Lower leg skin (tissue), 4 donors: ENCODE measurements at regions not wholly inside any gene's neighbourhood (a gene's known extent, or its start where the extent isn't known, plus 50 kb on each side); places are given as distances from the start of the nearest gene placed in this dataset.

Experiments
- DNase-seq, 2 donors: peaks; one replicate each; pipeline ENCODE4 v3.0.0-alpha.2; 2019; ENCODE audit warnings: low spot score in 2 of 2
- H3K4me3 ChIP-seq: fragments of 200-600 bp; sonication (generic); 2 replicates; pipeline ENCODE4 v1.5.1; 2017; ENCODE audit warnings: mild to moderate bottlenecking, low read depth; ENCODE audit not compliant: poor library complexity, severe bottlenecking
- CTCF ChIP-seq, 3 donors: fragments of 450-650 bp; IDR thresholded peaks; one replicate each; pipeline ENCODE4 v1.5.1; 2016; ENCODE audit warnings: antibody characterized with exemption in 3 of 3, mild to moderate bottlenecking in 3 of 3, moderate library complexity in 2 of 3
- POLR2A ChIP-seq, 2 donors: fragments of 450-650 bp; IDR thresholded peaks; one replicate each; pipeline ENCODE4 v1.6.1; 2016 to 2017; ENCODE audit warnings: antibody characterized with exemption in 2 of 2, mild to moderate bottlenecking in 1 of 2, moderate library complexity in 1 of 2
- WGBS, 2 donors: methylation state at CpG; one replicate each; pipeline ENCODE4 v1.1.5; 2018; 5-methylcytosine and 5-hydroxymethylcytosine counted together
- intact Hi-C: fragments of 100-400 bp; cut with DNase I; formaldehyde crosslinking; loops from one replicate; pipeline ENCODE4 v1.15.0; 2023; ENCODE audit warnings: low total_unique reads

DNA sequence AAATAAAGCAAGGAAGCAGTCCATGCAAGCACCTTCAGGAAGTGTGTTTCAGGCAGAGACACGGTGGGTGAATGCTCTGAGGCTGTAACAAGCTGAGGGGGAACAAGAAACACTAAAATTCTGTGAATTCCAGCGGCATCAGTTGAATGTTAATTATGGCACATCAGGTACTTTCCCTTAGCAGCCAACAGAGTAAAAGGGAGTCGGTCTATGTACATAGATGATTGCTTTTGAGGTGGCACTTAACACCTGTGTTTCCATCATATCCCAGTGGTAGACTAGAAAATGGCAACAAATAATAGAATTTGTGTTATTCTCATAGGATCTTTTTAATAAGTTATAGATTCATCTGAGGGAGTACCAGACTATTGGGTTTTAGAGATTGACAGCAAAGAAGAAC, 481.0 kb upstream of the KLF6 start:
- no peak for TF ChIP-seq POLR2A (IDR thresholded peaks at IDR 0.05)
- DNase-seq = no peak
- H3K4me3 ChIP-seq = no peak overlapping the region
- WGBS, 2 donors = 77 to 80% methylated on average over 3 of the region's 3 CpGs
- intact Hi-C loops = no loop called here

DNA sequence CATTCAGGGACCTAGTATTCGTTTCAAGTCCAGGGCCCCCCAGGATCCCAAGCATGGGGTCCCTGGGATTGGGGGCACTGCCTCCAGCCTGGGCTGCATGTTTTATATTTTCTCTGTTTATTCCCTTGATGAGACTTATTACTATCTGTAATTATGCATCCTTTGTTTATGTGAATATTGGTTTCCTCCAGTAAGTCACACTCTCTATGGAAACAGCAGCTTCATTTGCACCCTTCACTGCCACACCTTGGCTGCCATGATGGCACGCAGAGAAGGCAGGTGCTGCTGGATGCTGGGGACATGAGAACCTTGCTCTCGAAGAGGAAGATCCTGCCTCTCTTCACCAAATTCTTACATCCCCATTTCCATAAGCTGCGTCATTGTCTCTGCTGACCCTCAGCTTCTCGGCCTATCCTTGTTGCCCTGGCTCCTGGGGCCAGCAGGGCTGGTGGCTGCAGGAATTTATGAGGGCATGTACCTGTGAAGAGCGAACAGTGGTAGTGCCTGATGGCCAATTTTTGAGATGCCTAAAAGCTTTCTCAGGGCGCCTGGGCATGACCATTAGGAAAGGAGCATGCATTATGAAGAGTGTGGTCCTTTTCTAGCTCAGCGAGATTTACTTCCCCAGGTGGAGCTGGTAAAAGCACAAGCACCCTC, 479.3 kb upstream of the KLF6 start:
- no peak for TF ChIP-seq CTCF (IDR thresholded peaks at IDR 0.05)
- TF ChIP-seq POLR2A (IDR thresholded peaks at IDR 0.05) = no peak
- H3K4me3 ChIP-seq = no peak overlapping the region
- intact Hi-C loops = no loop called here
- no peak for DNase-seq
- 65 to 74% methylated on average over 8 of the region's 8 CpGs for WGBS, 2 donors

- no peak overlapping the region for H3K4me3 ChIP-seq
- TF ChIP-seq POLR2A (IDR thresholded peaks at IDR 0.05) (no peak), CTCF (IDR thresholded peaks at IDR 0.05) (no peak)
- intact Hi-C loops = no loop called here
- no peak for DNase-seq
- WGBS, 2 donors = 63 to 75% methylated on average over 2 to 3 of the region's 3 CpGs
Measured at GRCh38 chr10:4263601-4263921, 478.6 kb upstream of the KLF6 start.

GRCh38 chr10:4262870-4263600, 478.0 kb upstream of the KLF6 start:
- 75 to 76% methylated on average over 4 of the region's 4 CpGs for WGBS, 2 donors
- TF ChIP-seq CTCF (IDR thresholded peaks at IDR 0.05) (no peak), POLR2A (IDR thresholded peaks at IDR 0.05) (no peak)
- no peak for DNase-seq
- H3K4me3 ChIP-seq = no peak overlapping the region
- intact Hi-C loops = no loop called here

- intact Hi-C loops = no loop called here
- no peak for TF ChIP-seq CTCF (IDR thresholded peaks at IDR 0.05)
- TF ChIP-seq POLR2A (IDR thresholded peaks at IDR 0.05) = no peak
- 85 to 90% methylated on average over 4 of the region's 4 CpGs for WGBS, 2 donors
- H3K4me3 ChIP-seq = no peak overlapping the region
- no peak for DNase-seq
Measured at GRCh38 chr10:4262449-4262848, 477.4 kb upstream of the KLF6 start.

DNA sequence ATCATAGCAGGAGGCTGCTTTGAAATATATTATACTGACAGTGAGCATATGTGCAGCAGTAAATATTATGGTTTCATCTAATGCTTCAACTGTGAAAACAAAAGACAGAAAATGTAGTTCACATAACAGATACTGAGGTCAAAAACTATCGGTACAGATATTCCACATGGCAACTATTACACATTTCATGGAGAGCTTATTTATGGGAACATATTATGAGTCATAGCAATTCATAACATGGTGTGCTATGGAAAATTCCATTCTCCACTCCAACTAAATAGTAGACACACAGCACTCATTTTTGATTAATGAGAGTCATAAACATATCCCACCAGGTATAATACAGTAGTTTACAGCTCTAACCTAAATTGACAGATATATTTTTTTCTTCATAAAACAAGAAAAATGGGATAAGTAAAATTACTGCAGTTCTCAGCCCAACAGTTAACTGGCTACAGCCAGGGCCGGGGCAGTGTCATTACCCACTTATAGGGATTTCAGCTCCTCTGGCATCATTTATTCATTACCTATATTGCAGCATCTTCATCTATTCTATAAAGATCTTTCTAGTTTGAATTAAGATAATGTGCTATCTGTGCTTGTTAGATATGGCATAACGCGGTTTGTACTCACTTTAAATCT, 475.6 kb upstream of the KLF6 start:
- no peak for DNase-seq

More for the DNA sequence above, 475.6 kb upstream of the KLF6 start:
- H3K4me3 ChIP-seq = no peak overlapping the region
- TF ChIP-seq POLR2A (IDR thresholded peaks at IDR 0.05) = no peak
- no peak for TF ChIP-seq CTCF (IDR thresholded peaks at IDR 0.05)
- intact Hi-C loops = no loop called here
- WGBS, 2 donors = 72 to 77% methylated on average over 4 of the region's 4 CpGs
